NCI-H82 treated with DMSO at 0.1 percent for 48 hours (cell line): ENCODE measurements at regions not wholly inside any gene's neighbourhood (a gene's known extent, or its start where the extent isn't known, plus 50 kb on each side); places are given as distances from the start of the nearest gene placed in this dataset.
"Not testable (repeated sequence)": the region's sequence is repeated elsewhere in the genome, so short reads cannot be mapped to it uniquely, and the experiment has no call there.

Experiments used
- DNase-seq: peaks from one replicate; lab custom pipeline; 2025; ENCODE audit not compliant: unreplicated experiment; lab: John Stamatoyannopoulos, UW

DNA sequence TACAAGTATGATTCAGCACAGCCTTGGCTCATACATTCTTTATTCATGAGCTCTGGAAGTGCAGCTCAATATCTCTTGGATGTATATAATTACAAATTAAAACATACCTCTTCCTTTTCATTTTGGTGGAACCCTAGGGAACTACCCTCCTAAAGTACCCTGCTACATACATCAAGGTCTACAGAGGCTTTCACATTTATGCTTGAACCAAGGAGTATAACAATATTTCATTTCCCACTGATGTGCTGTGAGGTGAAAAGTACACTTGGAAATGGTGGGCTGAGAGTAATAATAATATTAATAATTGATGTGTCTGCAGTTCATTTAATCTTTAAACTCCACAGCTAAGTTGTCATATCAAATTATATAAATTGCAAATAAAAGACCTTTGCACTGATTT lies 142.2 kb upstream of the LRRC3B start:
- no peak for DNase-seq

DNA sequence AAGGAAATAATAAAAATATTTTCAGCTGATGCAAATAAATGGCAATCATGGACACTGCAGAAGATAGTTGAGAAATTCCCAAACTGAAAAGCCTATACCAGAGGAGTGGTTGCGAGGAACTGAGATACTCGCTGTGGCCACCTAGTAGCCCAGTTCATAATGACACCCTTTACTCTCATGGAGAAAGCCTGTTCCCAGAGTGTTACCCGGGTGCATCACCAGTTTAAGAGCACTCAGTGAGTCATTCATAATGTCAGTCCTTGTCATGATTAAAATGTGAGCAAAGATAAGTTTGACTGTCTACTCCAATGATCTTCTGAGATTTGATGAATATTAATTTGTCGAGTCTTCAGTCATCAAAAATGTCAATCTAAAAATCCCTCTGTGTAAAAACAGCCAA lies 138.4 kb upstream of the LRRC3B start:
- no peak for DNase-seq

DNA sequence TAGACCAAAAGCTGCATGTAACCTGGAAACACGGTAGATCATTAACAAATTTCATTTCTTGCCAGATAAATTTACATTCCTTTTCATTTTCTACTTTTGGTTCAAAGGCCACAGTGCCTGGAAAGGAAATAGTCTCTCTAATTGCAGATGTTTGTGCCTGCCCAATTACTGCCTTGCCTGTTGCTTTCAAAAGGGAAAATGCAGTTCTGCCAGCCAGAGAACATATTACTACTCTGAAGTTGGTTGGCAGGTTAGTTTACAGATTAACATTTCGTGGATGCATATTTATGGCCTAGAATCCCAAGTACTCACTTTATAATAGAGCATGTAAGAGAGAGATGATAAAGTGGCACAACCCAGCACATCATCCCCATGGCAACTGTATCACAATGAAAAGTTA lies 124.3 kb upstream of the LRRC3B start:
- no peak for DNase-seq

DNA sequence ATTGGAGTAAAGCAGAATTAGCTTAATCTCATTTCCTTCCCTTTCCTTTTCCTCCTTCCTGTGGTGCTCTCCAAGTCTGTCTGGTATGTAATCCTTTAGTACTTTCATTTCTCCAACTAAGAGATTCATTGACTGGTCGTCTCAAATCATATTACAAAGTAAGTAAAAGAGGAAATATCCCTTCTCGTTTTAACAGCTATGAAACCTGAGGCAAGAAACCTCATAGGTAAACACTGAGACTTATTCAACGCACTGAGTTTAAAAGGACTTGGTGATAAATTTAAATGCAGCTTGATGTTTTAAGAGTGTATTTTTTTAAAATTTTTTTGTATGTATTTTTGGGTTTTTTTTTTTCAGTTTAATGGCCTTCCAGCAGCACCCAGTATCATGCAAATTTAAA lies 117.2 kb upstream of the LRRC3B start:
- DNase-seq = peak; percentile 18

DNA sequence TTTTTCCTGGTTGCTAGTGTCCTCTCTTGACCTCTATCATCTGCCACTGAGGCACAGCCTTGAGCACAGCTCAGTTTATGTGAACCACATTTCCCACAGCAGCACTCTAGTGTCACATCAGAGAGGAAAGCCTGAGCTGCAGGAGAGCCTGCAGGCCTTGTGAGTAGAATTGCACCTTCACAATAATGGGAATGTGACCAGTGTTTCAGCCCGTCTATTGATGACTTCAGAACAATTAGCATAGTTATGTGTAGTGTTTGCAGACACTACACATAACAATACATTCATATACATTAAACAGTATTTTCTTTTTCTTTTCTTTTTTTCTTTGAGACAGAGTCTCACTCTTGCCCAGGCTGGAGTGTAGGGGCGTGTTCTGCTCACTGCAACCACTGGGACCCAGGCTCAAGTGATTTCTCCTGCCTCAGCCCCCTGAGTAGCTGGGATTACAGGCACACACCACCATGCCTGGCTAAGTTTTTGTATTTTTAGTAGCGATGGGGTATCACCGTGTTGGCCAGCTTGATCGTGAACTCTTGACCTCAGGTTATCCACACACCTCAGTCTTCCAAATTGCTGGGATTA lies 108.0 kb upstream of the LRRC3B start:
- not testable (repeated sequence) for DNase-seq

DNA sequence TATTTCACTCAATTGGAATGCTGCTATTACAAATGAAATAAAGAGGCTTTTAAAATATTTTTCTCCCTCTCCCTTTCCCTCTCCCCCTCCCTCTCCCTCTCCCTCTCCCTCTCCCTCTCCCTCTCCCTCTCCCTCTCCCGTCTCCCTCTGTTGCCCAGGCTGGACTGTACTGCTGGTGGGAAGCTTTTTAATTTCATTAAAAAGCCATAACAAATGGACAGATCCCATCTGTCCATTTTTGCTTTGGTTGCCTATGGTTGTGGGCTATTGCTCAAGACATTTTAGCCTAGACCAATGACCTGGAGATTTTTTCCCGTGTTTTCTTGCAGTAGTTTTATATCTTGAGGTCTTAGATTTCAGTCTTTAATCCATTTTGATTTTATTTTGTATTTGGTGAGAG lies 107.2 kb upstream of the LRRC3B start:
- no peak for DNase-seq

DNA sequence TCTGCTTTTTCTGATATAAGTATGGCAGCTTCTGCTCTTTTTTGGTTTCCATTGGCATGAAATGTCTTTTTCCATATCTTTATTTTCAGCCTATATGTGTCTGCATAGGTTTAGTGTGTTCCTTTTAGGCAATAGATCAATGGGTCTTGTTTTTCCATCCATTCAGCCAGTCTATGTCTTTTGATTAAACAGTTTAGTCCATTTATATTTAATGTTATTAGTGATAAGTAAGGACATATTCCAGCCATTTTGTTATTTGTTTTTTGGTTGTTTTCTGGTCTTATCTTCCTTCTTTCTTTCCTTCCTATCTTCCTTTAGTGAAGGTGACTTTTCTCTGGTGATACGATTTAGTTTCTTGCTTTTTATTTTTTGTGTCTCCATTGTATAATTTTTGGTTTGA lies 101.3 kb upstream of the LRRC3B start:
- DNase-seq = no peak

DNA sequence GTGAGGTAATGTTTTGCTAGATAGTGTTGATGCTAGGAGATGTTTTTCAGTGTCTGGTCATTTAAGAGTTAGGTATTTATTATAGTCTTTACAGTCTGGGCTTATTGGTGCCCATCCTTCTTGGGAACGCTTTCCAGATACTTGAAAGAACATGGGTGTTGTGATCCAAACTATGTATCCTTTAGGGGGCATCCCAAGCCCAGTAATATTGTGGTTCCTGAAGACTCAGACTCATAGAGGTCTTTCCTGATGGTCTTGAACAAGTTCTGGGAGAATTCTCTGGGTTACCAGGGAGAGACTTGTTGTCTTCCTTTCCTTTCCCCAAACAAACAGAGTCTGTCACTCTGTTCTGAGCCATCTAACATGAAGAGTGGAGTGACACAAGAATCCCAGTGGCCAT lies 99.7 kb upstream of the LRRC3B start:
- no peak for DNase-seq

DNA sequence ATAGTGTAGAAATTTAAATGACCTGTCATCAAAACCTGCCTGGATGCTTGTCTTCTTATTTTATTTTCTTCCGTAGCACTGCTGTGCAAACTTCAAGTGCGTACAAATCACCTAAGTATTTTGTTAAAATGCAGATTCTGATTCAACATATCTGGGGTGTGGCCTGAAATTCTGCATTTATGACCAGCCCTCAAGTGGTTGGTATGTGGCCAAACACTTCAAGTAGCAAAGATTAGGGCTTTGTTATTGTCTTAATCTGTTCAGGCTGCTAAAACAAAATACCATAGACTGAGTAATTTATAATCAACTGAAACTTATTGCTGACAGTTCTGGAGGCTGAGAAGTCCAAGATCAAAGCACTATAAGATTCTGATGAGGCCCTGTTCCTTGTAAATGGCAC lies 97.6 kb upstream of the LRRC3B start:
- no peak for DNase-seq

DNA sequence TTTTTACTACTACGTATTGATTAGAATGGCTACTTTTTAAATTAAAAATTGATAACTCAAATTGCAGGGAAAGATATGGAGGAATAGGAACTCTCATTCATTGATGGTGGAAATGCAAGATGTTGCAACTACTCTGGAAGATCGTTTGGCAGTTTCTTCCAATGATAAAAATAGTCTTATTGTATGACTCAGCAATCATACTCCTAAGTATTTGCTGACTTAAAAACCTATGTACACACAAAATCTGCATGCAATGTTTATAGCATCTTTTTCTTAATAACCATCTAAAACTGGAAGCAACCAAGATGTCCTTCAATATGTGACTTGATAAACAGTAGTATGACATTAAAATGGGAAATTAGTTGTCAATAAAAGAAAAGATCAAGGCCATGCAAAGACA lies 87.4 kb upstream of the LRRC3B start:
- no peak for DNase-seq

DNA sequence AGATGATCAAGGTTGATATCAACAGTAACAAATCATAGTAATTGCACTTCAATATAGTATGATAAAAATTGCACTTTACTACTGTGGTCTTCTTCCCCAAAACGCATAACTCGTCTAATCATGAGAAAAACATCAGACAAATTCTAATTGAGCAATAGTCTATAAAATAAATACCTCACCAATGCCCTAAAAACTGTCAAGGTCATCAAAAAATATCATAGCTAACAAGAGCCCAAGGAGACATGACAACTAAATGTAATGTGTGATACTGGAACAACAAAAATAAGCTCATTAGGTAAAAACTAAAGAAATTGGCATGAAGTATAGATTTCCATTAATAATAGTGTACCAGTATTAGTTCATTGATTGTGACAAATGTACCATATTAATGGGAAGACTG lies 85.6 kb upstream of the LRRC3B start:
- no peak for DNase-seq

DNA sequence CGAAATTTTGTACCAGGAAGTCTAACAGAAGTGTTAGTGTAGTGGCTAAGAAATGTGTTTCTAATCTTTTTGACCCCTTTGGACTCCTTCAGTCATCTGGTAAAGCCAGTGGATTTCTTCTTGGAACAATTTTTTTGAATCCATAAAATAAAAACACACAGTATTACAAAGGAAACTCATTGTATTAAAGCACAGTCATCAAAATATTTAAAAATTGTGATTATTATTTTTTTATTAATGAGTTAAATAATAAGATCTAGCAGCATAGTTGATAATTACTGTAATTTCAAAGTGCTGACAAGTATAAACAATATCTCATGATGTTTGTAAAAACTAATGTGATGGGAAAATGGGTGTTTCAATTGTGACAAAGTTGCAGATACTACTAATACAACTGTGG lies 72.2 kb upstream of the LRRC3B start:
- no peak for DNase-seq

DNA sequence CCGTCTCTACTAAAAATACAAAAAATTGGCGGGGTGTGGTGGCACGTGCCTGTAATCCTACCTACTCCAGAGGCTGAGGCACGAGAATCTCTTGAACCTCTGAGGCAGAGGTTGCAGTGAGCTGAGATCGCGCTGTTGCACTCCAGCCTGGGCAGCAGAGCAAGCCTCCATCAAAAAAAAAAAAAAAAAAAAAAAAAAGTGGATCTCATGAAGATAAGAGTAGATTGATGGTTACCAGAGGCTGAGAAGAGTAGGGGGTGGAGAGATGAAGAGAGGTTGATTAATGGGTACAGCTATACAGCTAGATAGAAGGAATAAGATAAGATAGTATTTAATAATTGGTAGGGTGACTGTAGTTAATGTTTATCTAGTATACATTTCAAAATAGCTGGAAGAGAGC lies 65.9 kb upstream of the LRRC3B start:
- no peak for DNase-seq

DNA sequence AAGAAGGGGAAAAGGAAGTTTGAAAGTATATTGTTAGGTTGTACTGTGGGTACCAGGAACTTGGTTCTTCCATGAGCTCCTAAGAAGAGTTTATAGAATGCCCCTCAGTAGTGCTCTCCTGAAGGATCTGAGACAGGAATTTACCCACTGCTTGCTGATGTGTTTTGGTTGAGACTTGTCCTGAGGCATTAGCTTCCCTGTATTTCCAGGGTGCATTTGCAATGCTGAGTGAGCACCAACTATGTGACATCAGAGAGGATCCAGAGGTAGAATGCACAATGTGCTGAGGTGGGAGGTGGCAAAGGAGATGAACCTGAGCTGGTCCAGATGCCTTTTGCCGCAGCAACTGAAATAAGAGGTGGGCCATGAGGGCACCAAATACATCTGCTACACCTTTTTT lies 64.3 kb upstream of the LRRC3B start:
- DNase-seq = no peak

DNA sequence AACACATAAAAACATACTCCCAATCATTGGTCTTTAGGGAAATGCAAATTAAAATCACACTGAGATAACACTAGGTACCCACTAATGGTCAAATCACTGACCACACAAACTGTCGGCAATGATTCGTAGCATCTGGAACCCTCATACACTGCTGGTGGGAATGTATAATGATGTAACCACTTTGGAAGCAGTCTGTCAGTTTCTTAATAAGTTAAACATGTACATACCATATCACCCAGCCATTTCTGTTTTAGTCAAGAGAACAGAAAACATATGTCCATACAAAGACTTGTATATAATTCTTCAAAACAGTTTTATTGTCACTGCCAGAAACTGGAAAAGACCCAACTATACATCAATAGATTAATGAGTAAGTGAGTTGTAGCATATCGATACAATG lies 63.3 kb upstream of the LRRC3B start:
- DNase-seq = no peak

DNA sequence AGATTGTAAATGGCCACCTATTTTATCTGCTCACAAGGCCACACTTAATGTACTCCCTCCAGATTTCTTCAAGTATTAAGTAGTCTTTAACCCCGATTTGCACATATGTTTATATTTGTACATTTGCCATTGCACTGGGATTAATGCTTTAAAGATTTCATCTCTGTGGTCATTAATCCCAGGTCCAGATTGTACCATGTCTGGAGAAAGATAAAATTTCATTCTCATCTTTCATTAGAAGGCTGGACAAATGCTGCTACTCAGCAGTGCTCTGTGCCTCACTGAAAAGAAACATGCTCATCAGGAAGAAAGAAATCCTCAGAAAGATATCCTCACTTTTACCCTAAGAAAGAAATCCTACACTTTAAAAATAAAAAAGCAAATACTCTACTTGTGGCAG lies 62.5 kb upstream of the LRRC3B start:
- peak; percentile 8 for DNase-seq

DNA sequence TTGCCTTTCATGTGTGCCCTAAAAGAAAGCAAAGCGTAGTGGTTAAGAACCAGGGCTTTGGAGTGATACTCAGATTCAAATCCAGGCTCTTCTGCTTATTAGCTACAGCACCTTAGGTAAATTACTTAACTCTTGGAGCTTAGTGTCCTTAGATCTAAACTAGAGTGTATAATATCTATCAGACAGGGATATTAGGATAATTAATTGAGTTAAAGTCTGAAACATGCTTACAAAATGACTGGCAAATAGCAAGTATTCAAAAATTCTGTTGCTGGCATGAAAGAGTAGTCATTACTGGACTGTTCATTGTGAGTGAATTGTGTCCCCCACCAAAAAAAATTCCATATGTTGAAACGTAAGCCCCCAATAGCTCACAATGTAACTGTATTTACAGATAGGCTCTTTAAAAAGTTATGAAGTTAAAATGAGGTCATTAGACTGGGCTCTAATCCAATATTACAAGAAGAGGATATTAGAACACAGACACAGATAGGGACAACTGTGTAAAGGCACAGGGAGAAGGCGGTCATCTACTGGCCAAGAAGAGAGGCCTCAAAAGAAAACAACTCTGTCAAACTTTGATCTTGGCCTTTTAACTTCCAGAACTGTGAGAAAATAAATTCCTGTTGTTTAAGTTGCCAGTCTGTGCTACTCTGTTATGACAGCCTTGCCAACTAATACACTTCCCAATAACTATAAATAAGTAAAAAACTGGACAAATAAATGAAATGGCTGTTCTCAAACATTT lies 60.4 kb upstream of the LRRC3B start:
- peak; percentile 7 for DNase-seq
